Effector memory CD8-positive, alpha-beta T cell (primary cell): ENCODE measurements at regions not wholly inside any gene's neighbourhood (a gene's known extent, or its start where the extent isn't known, plus 50 kb on each side); places are given as distances from the start of the nearest gene placed in this dataset.
"Not testable (repeated sequence)": the region's sequence is repeated elsewhere in the genome, so short reads cannot be mapped to it uniquely, and the experiment has no call there.

ENCODE experiments used
- ATAC-seq: fragments of 150-1000 bp; cut with Tn5 transposase; replicated peaks from 2 replicates; pipeline ENCODE4 v1.10.0; 2021; ENCODE audit warnings: mild to moderate bottlenecking, moderate library complexity
- DNase-seq, 3 experiments: peaks; one replicate each; pipeline ENCODE4 v3.0.0; 2021
- H3K27ac Mint-ChIP-seq, 2 donors: one replicate each; pipeline ENCODE4 v1.8.0; 2022; ENCODE audit warnings: mild to moderate bottlenecking in 2 of 2, mixed read lengths in 2 of 2, moderate library complexity in 2 of 2
- H3K27me3 Mint-ChIP-seq, 2 donors: one replicate each; pipeline ENCODE4 v1.8.0; 2022; ENCODE audit warnings: mixed read lengths in 2 of 2
- H3K36me3 Mint-ChIP-seq: one replicate; pipeline ENCODE4 v1.8.0; 2022; ENCODE audit warnings: mild to moderate bottlenecking, moderate library complexity, mixed read lengths; ENCODE audit not compliant: insufficient read depth
- H3K4me1 Mint-ChIP-seq, 2 donors: one replicate each; pipeline ENCODE4 v1.8.0; 2022; ENCODE audit warnings: low read depth in 2 of 2, mixed read lengths in 2 of 2
- H3K4me3 Mint-ChIP-seq, 2 donors: one replicate each; pipeline ENCODE4 v1.8.0; 2022; ENCODE audit warnings: mild to moderate bottlenecking in 2 of 2, mixed read lengths in 2 of 2, moderate library complexity in 2 of 2
- H3K9me3 Mint-ChIP-seq, 2 donors: one replicate each; pipeline ENCODE4 v1.8.0; 2022; ENCODE audit warnings: mixed read lengths in 2 of 2

GRCh38 chr2:116804901-116805300, 1009.6 kb upstream of the DDX18 start:
- H3K27me3 Mint-ChIP-seq: no peaks in the 10 kb centered on the region
- H3K9me3 Mint-ChIP-seq: peaks cover 2 to 8% of the 10 kb centered on the region in 2 donors
- H3K4me3 Mint-ChIP-seq: no peak overlapping the region
- DNase-seq (no peak), ATAC-seq (no peak)
- H3K36me3 Mint-ChIP-seq: no peaks in the 10 kb centered on the region
- H3K4me1 Mint-ChIP-seq: no peaks in the 10 kb centered on the region
- no peak overlapping the region for H3K27ac Mint-ChIP-seq

GRCh38 chr2:116806505-116806904, 1008.0 kb upstream of the DDX18 start:
- DNase-seq, H3K4me3 Mint-ChIP-seq, H3K4me1 Mint-ChIP-seq, H3K36me3 Mint-ChIP-seq, ATAC-seq, H3K27ac Mint-ChIP-seq, H3K27me3 Mint-ChIP-seq, H3K9me3 Mint-ChIP-seq: not testable (repeated sequence)

DNA sequence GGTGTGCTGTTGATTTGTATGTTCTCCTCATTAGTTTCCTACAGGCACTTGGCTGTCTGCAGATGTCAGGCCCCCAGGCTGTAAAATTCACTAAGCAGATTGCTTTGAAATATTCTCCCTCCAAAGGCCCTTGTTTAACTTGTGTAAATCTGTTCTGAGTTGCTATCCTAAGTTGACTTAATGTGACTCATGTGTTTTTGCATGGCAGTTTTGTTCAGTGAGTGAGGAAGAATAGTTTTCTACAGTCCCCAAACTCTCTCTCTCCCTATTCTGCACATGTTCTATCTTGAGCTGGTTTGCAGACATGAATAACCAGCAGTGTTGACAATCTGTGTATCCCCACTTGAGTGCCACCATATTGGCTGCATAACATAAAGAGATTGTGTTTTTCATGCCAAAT, 1005.4 kb upstream of the DDX18 start:
- no peaks in the 10 kb centered on the region for H3K4me1 Mint-ChIP-seq
- H3K9me3 Mint-ChIP-seq: peaks cover 0 to 4% of the 10 kb centered on the region in 2 donors
- H3K36me3 Mint-ChIP-seq: no peaks in the 10 kb centered on the region
- DNase-seq: no peak
- no peak overlapping the region for H3K4me3 Mint-ChIP-seq
- ATAC-seq: no peak
- no peak overlapping the region for H3K27ac Mint-ChIP-seq
- no peaks in the 10 kb centered on the region for H3K27me3 Mint-ChIP-seq

- Mint-ChIP-seq H3K27ac (no peak overlapping the region), H3K9me3 (peaks cover 0 to 4% of the 10 kb centered on the region in 2 donors), H3K4me3 (no peak overlapping the region), H3K27me3 (no peaks in the 10 kb centered on the region), H3K36me3 (no peaks in the 10 kb centered on the region), H3K4me1 (no peaks in the 10 kb centered on the region)
- no peak for ATAC-seq
- DNase-seq: no peak
Observed at GRCh38 chr2:116810071-116810470, 1004.4 kb upstream of the DDX18 start.

- no peak for DNase-seq
- H3K9me3 Mint-ChIP-seq: peaks cover 2 to 4% of the 10 kb centered on the region in 2 donors
- H3K27me3 Mint-ChIP-seq: no peaks in the 10 kb centered on the region
- no peaks in the 10 kb centered on the region for H3K36me3 Mint-ChIP-seq
- H3K27ac Mint-ChIP-seq: no peak overlapping the region
- H3K4me1 Mint-ChIP-seq: no peaks in the 10 kb centered on the region
- ATAC-seq: no peak
- H3K4me3 Mint-ChIP-seq: no peak overlapping the region
Observed at GRCh38 chr2:116810645-116811044, 1003.8 kb upstream of the DDX18 start.

DNA sequence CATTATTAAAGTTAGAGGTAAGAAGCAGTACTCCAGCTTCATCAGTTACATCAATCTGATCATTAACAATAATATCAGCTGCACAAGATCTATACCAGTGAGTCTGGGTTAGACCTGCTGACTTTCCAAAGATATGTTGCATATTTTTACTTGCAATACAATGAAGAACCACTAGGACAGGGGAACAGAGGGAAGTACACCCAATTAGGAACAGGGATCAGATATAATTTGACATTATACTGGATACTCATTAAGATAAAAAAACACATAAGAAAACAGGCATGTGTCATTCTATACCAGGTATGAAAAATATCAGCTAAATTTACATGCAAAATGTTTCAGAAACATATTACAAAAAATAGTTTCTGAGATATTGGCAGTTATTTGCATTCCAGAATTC, 995.1 kb upstream of the DDX18 start:
- Mint-ChIP-seq H3K9me3 (peaks cover 15 to 16% of the 10 kb centered on the region in 2 donors), H3K4me1 (no peaks in the 10 kb centered on the region), H3K4me3 (no peak overlapping the region), H3K27me3 (no peaks in the 10 kb centered on the region), H3K27ac (no peak overlapping the region), H3K36me3 (no peaks in the 10 kb centered on the region)
- DNase-seq: no peak
- ATAC-seq: no peak

DNA sequence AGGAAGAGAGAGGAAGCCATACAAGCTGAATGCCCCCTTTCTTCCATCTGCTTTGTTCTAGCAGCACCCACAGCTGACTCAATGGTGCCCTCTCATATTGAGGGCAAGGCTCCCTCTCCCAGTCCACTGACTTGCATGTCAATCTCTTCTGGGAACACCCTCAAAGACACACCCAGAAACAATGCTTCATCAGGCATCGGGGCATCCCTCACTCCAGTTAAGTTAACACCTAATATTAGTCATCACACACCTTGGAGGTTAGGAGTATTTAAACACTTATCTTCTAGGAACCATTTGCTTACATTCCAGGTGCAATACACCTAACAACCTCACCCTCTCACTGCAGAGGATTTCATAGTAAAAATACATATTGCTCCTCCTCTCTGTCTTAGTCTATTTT, 993.5 kb upstream of the DDX18 start:
- H3K36me3 Mint-ChIP-seq: no peaks in the 10 kb centered on the region
- H3K27ac Mint-ChIP-seq: no peak overlapping the region
- no peaks in the 10 kb centered on the region for H3K27me3 Mint-ChIP-seq
- peaks cover 10 to 17% of the 10 kb centered on the region in 2 donors for H3K9me3 Mint-ChIP-seq
- no peaks in the 10 kb centered on the region for H3K4me1 Mint-ChIP-seq
- no peak overlapping the region for H3K4me3 Mint-ChIP-seq
- no peak for DNase-seq
- no peak for ATAC-seq

- not testable (repeated sequence) for ATAC-seq, H3K27ac Mint-ChIP-seq, DNase-seq, H3K36me3 Mint-ChIP-seq, H3K9me3 Mint-ChIP-seq, H3K27me3 Mint-ChIP-seq, H3K4me3 Mint-ChIP-seq, H3K4me1 Mint-ChIP-seq
Observed at GRCh38 chr2:116829543-116829942, 984.9 kb upstream of the DDX18 start.

GRCh38 chr2:116832148-116832547, 982.3 kb upstream of the DDX18 start:
- peaks cover 7 to 8% of the 10 kb centered on the region in 2 donors for H3K9me3 Mint-ChIP-seq
- H3K36me3 Mint-ChIP-seq: no peaks in the 10 kb centered on the region
- DNase-seq: no peak
- H3K27ac Mint-ChIP-seq: no peak overlapping the region
- no peaks in the 10 kb centered on the region for H3K27me3 Mint-ChIP-seq
- no peaks in the 10 kb centered on the region for H3K4me1 Mint-ChIP-seq
- ATAC-seq: no peak
- no peak overlapping the region for H3K4me3 Mint-ChIP-seq

DNA sequence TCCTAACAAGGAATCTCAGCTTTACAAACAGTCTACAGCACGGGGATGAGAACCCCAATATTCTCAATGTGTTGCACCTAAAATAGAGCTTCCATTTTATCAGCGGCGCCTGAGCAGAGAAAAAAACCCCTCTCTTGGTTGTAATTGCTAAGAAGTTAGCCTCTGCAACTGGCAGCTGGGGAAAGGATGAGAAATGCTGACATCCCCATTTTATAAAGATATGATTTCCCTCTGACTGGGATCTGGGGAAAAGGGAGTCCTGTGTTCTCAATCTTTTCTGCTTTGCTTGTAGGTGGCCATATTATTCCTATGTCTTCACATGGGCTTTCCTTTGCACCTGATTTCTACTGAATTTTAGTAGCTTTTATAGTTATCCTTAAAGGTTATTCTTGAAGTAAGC, 981.4 kb upstream of the DDX18 start:
- H3K27ac Mint-ChIP-seq: no peak overlapping the region
- DNase-seq: no peak
- H3K4me1 Mint-ChIP-seq: no peaks in the 10 kb centered on the region
- no peaks in the 10 kb centered on the region for H3K36me3 Mint-ChIP-seq
- peaks cover 7 to 8% of the 10 kb centered on the region in 2 donors for H3K9me3 Mint-ChIP-seq
- no peak overlapping the region for H3K4me3 Mint-ChIP-seq
- H3K27me3 Mint-ChIP-seq: no peaks in the 10 kb centered on the region
- ATAC-seq: no peak

- ATAC-seq (no peak), DNase-seq (no peak)
- no peak overlapping the region for H3K4me3 Mint-ChIP-seq
- peaks cover 10 to 12% of the 10 kb centered on the region in 2 donors for H3K9me3 Mint-ChIP-seq
- no peaks in the 10 kb centered on the region for H3K4me1 Mint-ChIP-seq
- no peak overlapping the region for H3K27ac Mint-ChIP-seq
- no peaks in the 10 kb centered on the region for H3K36me3 Mint-ChIP-seq
- no peaks in the 10 kb centered on the region for H3K27me3 Mint-ChIP-seq
Observed at GRCh38 chr2:116842164-116842563, 972.3 kb upstream of the DDX18 start.

DNA sequence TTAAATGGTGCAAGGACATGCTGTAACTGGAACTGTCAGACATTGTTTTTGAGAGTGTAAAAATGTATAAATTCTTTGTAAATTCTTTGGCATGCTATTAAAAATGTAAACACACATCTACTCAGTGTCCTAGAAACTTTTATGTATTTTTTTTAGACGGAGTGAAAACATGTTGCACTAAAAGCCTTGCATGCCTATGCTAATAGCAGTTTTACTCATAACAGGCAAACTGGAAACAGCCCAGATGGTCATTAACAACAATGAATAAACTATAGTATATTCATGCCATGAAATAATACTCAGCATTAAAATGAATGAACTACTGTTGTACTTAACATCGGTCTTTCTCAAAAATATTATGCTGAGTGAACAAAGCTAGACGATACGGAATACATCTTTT, 954.8 kb upstream of the DDX18 start:
- Mint-ChIP-seq H3K9me3 (peaks cover 9 to 25% of the 10 kb centered on the region in 2 donors), H3K4me3 (no peak overlapping the region), H3K36me3 (no peaks in the 10 kb centered on the region), H3K27me3 (no peaks in the 10 kb centered on the region), H3K27ac (no peak overlapping the region), H3K4me1 (no peaks in the 10 kb centered on the region)
- ATAC-seq (no peak), DNase-seq (no peak)

GRCh38 chr2:116874021-116874420, 940.5 kb upstream of the DDX18 start:
- Mint-ChIP-seq H3K9me3 (peaks cover 17 to 34% of the 10 kb centered on the region in 2 donors), H3K4me3 (no peak overlapping the region), H3K27ac (no peak overlapping the region), H3K36me3 (no peaks in the 10 kb centered on the region), H3K27me3 (no peaks in the 10 kb centered on the region), H3K4me1 (no peaks in the 10 kb centered on the region)
- DNase-seq: no peak
- ATAC-seq: no peak

- Mint-ChIP-seq H3K4me3 (no peak overlapping the region), H3K27ac (no peak overlapping the region), H3K36me3 (no peaks in the 10 kb centered on the region), H3K9me3 (peaks cover 19 to 24% of the 10 kb centered on the region in 2 donors), H3K27me3 (no peaks in the 10 kb centered on the region), H3K4me1 (no peaks in the 10 kb centered on the region)
- ATAC-seq (no peak), DNase-seq (no peak)
Observed at GRCh38 chr2:116877274-116877673, 937.2 kb upstream of the DDX18 start.

- Mint-ChIP-seq H3K4me3 (no peak overlapping the region), H3K27ac (no peak overlapping the region), H3K4me1 (no peaks in the 10 kb centered on the region), H3K36me3 (no peaks in the 10 kb centered on the region), H3K27me3 (no peaks in the 10 kb centered on the region), H3K9me3 (peaks cover 13 to 18% of the 10 kb centered on the region in 2 donors)
- DNase-seq (no peak), ATAC-seq (no peak)
Observed at GRCh38 chr2:116877944-116878343, 936.5 kb upstream of the DDX18 start.
